SK-N-MC (cell line): ENCODE measurements at regions not wholly inside any gene's neighbourhood (a gene's known extent, or its start where the extent isn't known, plus 50 kb on each side); places are given as distances from the start of the nearest gene placed in this dataset.

ENCODE experiments used
- EZH2 ChIP-seq: fragments of 200-600 bp; sonication (generic); IDR thresholded peaks from one replicate; pipeline ENCODE4 v1.6.1; 2017; ENCODE audit warnings: antibody characterized with exemption
- POLR2AphosphoS5 ChIP-seq: IDR thresholded peaks from 2 replicates; pipeline ENCODE4 v1.6.1; 2012; ENCODE audit warnings: mild to moderate bottlenecking, low read depth, low read length, borderline replicate concordance

- TF ChIP-seq EZH2: no peak
- no peak for TF ChIP-seq POLR2AphosphoS5
Measured at GRCh38 chr6:82088978-82089771, 158.4 kb downstream of the IBTK start.
